ENCODE measurements at regions not wholly inside any gene's neighbourhood (a gene's known extent, or its start where the extent isn't known, plus 50 kb on each side); places are given as distances from the start of the nearest gene placed in this dataset.

DNA sequence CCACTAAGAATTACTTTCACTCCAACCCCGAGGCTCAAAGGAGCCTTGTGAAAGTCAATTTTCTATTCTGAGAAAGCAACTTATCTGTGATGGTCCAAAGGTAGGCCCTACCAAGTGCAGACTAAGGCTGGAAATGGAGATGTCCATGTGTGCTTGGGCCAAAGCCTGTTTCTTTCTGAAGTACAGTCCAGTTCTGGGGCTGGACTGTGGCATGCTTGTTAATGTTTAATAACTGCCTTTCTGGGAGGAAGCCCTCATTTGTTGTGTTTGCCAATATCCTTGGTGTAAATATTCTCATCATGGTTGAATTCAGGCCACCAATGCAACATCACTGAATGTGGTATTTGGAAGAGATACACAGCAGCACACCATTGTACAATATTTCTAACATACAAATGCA lies 182.3 kb upstream of the BCL6 start:
- Histone ChIP-seq H2BK20ac (ENCODE audit: low read depth, low read length) (no peak overlapping the region), H3K18ac (ENCODE audit: low read depth, low read length) (no peak overlapping the region), H3K23ac (ENCODE audit: low read depth, low read length) (no peak overlapping the region), H3K79me1 (ENCODE audit: low read depth in 1 of 2, low read length in 2 of 2) (no peaks in the 10 kb centered on the region), H2AFZ (replicated peaks; ENCODE audit: low read length, poor library complexity) (no peak overlapping the region), H3K9me3 (ENCODE audit: control insufficient read depth, insufficient read depth, low read length) (0 out of 2 replicates have a peak, but pooled peaks cover 3% of the 10 kb centered on the region), H3K4me3 (ENCODE audit: insufficient read depth, low read depth, low read length) (no peak overlapping the region), H2BK5ac (ENCODE audit: low read depth, low read length, poor library complexity, severe bottlenecking) (no peak overlapping the region), H3K4me1 (ENCODE audit: control insufficient read depth, insufficient read depth, low read length) (peaks cover 7% of the 10 kb centered on the region), H4K8ac (ENCODE audit: low read depth in 2 of 2, low read length in 2 of 2) (no peak overlapping the region), H2BK120ac (ENCODE audit: low read depth, low read length) (no peak overlapping the region), H4K20me1 (ENCODE audit: insufficient read depth, low read length) (no peaks in the 10 kb centered on the region), H3K4me2 (ENCODE audit: low read depth, low read length) (no peak overlapping the region), H4K91ac (ENCODE audit: insufficient read depth, low read depth, low read length) (no peak overlapping the region), H3K36me3 (ENCODE audit: control insufficient read depth, insufficient read depth, low read length) (no peaks in the 10 kb centered on the region), H3K4ac (ENCODE audit: low read depth, low read length) (no peak overlapping the region), H3K27me3 (ENCODE audit: control insufficient read depth, insufficient read depth, low read length) (peaks cover 2% of the 10 kb centered on the region; the same call in 1 of the 2 replicates), H3K56ac (ENCODE audit: extremely low read depth, insufficient read depth, low read length) (no peak overlapping the region), H2BK15ac (ENCODE audit: low read depth, low read length) (no peak overlapping the region), H3K14ac (replicated peaks; ENCODE audit: low read depth, low read length) (no peak overlapping the region), H3K9ac (ENCODE audit: low read depth, low read length) (no peak overlapping the region), H3K27ac (ENCODE audit: insufficient read depth, low read length) (no peak overlapping the region), H2AK9ac (replicated peaks; ENCODE audit: low read depth, low read length, poor library complexity) (no peak overlapping the region), H3K9me1 (ENCODE audit: insufficient read depth, low read length) (no peaks in the 10 kb centered on the region), H2AK5ac (ENCODE audit: low read depth, low read length) (no peak overlapping the region), H4K5ac (ENCODE audit: low read depth, low read length) (no peak overlapping the region)
- TF ChIP-seq RCOR1 (IDR thresholded peaks at IDR 0.05; ENCODE audit: insufficient replicate concordance, low read length) (no peak), BHLHE40 (IDR thresholded peaks at IDR 0.05; ENCODE audit: low read depth, low read length) (no peak)
- TF ChIP-seq, protein P1, sequence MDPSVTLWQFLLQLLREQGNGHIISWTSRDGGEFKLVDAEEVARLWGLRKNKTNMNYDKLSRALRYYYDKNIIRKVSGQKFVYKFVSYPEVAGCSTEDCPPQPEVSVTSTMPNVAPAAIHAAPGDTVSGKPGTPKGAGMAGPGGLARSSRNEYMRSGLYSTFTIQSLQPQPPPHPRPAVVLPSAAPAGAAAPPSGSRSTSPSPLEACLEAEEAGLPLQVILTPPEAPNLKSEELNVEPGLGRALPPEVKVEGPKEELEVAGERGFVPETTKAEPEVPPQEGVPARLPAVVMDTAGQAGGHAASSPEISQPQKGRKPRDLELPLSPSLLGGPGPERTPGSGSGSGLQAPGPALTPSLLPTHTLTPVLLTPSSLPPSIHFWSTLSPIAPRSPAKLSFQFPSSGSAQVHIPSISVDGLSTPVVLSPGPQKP (IDR thresholded peaks at IDR 0.05; ENCODE audit: borderline replicate concordance, low read depth, low read length): no peak
- TF ChIP-seq, protein P2, sequence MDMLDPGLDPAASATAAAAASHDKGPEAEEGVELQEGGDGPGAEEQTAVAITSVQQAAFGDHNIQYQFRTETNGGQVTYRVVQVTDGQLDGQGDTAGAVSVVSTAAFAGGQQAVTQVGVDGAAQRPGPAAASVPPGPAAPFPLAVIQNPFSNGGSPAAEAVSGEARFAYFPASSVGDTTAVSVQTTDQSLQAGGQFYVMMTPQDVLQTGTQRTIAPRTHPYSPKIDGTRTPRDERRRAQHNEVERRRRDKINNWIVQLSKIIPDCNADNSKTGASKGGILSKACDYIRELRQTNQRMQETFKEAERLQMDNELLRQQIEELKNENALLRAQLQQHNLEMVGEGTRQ (IDR thresholded peaks at IDR 0.05; ENCODE audit: low read depth, low read length): no peak
- intact Hi-C loops (cut with micrococcal nuclease) (no loop called here), dilution Hi-C loops (cut with HindIII; ENCODE audit: low sequenced_read_pairs, unreplicated experiment) (no loop called here), in situ Hi-C loops (cut with MboI; ENCODE audit: low sequenced_read_pairs) (no loop called here)
- ChIA-PET POLR2A (ENCODE audit: unreplicated experiment) (no interaction called here), CTCF (no interaction called here)
- BruUV-seq (replicated peaks): no TSS peak
- DNase-seq: no peak
- WGBS, 2 experiments (ENCODE audit: extremely low coverage in 2 of 2, insufficient read length in 1 of 2): no CpG with 5 or more reads among the region's 1 CpG
- ATAC-seq (ENCODE audit: low read depth): no peak

Measured in IMR-90 (cell line).